ENCODE measurements at regions not wholly inside any gene's neighbourhood (a gene's known extent, or its start where the extent isn't known, plus 50 kb on each side); places are given as distances from the start of the nearest gene placed in this dataset.

GRCh38 chr10:20474064-20474463 is 423.0 kb downstream of the NEBL start (continued):
- TF ChIP-seq ZNF431 (CRISPR knock-in tag; IDR thresholded peaks at IDR 0.05; ENCODE audit: borderline replicate concordance, low read depth) (no peak), SP4 (CRISPR knock-in tag; IDR thresholded peaks at IDR 0.05) (no peak), ZNF407 (CRISPR knock-in tag; IDR thresholded peaks at IDR 0.05; ENCODE audit: not compliant biosample characterization) (no peak), FOXA1 (IDR thresholded peaks at IDR 0.05) (no peak), FOXA1 (CRISPR knock-in tag; IDR thresholded peaks at IDR 0.05) (no peak), SOX5 (CRISPR knock-in tag; IDR thresholded peaks at IDR 0.05; ENCODE audit: borderline replicate concordance) (no peak), ZNF296 (CRISPR knock-in tag; conservative IDR thresholded peaks at IDR 0.05) (no peak), NCOA2 (CRISPR knock-in tag; IDR thresholded peaks at IDR 0.05) (no peak), GABPA (IDR thresholded peaks at IDR 0.05; ENCODE audit: low read depth, low read length) (no peak), GABPA (CRISPR knock-in tag; IDR thresholded peaks at IDR 0.05; ENCODE audit: low read depth) (no peak), HBP1 (CRISPR knock-in tag; IDR thresholded peaks at IDR 0.05; ENCODE audit: low read depth) (no peak)

All from HepG2 (cell line).